Activated naive CD8-positive, alpha-beta T cell treated with anti-CD3 and anti-CD28 coated beads, Interleukin-2, amount 10 ng/mL, durations not matched to agents 7 days and 5 days (primary cell): ENCODE measurements at regions not wholly inside any gene's neighbourhood (a gene's known extent, or its start where the extent isn't known, plus 50 kb on each side); places are given as distances from the start of the nearest gene placed in this dataset.

Experiments
- ATAC-seq: fragments of 150-1000 bp; cut with Tn5 transposase; one replicate; pipeline ENCODE4 v1.10.0; 2021; ENCODE audit warnings: low read depth, moderate library complexity
- POLR2A ChIA-PET: fragments of 350-600 bp; sonication (Branson Sonifier 250); formaldehyde crosslinking; loops from one replicate; lab custom pipeline; 2021; ENCODE audit warnings: antibody characterized with exemption; lab: Charles Lee
- DNase-seq: peaks from one replicate; pipeline ENCODE4 v3.0.0; 2021
- H3K27ac Mint-ChIP-seq: one replicate; pipeline ENCODE4 v1.8.0; 2022; ENCODE audit warnings: mild to moderate bottlenecking, mixed read lengths
- H3K27me3 Mint-ChIP-seq: one replicate; pipeline ENCODE4 v1.8.0; 2022; ENCODE audit warnings: mild to moderate bottlenecking, moderate library complexity, mixed read lengths
- H3K36me3 Mint-ChIP-seq: one replicate; pipeline ENCODE4 v1.8.0; 2021; ENCODE audit warnings: mild to moderate bottlenecking, mixed read lengths
- H3K4me1 Mint-ChIP-seq: one replicate; pipeline ENCODE4 v1.8.0; 2021; ENCODE audit warnings: mixed read lengths
- H3K4me3 Mint-ChIP-seq: one replicate; pipeline ENCODE4 v1.8.0; 2022; ENCODE audit warnings: mild to moderate bottlenecking, moderate library complexity, mixed read lengths
- H3K9me3 Mint-ChIP-seq: one replicate; pipeline ENCODE4 v1.8.0; 2021; ENCODE audit warnings: mixed read lengths

DNA sequence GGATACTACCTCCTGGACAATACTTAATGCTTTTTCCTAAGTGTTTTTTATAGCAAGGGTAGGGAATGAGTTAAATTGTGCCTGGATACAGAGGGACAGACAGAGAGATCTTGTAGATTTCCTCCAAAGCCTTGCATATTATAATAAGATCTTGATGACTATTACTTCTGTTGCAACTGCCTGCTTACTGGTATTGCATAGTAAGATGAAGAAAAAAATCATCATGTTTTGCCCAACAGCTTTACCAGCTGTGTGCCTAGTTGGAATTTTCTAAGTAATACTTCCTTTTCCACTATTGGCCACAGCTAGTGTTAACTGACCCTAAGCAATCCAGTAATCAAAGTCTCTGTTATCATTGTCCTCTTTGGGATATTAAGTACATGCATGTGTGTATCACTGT is 139.0 kb downstream of the DCK start:
- Mint-ChIP-seq H3K9me3 (no peaks in the 10 kb centered on the region), H3K27me3 (no peaks in the 10 kb centered on the region), H3K27ac (no peak overlapping the region), H3K4me1 (no peaks in the 10 kb centered on the region), H3K4me3 (no peak overlapping the region), H3K36me3 (no peaks in the 10 kb centered on the region)
- DNase-seq (no peak), ATAC-seq (no peak)
- POLR2A ChIA-PET = no interaction called here

GRCh38 chr4:71133491-71133890 is 140.0 kb downstream of the DCK start:
- no peaks in the 10 kb centered on the region for H3K4me1 Mint-ChIP-seq
- POLR2A ChIA-PET = no interaction called here
- H3K36me3 Mint-ChIP-seq = no peaks in the 10 kb centered on the region
- H3K27me3 Mint-ChIP-seq = no peaks in the 10 kb centered on the region
- no peak for ATAC-seq
- H3K4me3 Mint-ChIP-seq = no peak overlapping the region
- no peak for DNase-seq
- H3K9me3 Mint-ChIP-seq = no peaks in the 10 kb centered on the region
- H3K27ac Mint-ChIP-seq = no peak overlapping the region

DNA sequence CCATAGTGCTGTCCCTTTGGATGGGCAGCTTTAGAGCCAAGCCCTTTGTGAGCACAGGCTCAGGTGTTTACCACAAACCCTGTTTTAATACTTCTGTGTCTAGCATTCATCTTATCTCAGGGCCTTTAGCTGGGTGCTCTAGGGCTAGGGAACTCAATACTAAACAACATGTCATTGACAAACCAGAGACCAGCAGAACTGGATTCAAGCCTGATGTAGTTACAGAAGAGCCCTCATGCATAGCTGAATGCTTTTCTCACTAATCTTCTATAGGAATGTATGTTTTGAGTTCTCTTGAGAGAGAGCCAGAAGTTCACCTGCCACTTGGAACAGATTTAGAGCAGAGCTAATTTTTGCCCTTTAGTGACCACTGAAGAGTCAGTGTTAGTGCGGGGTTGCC is 142.6 kb downstream of the DCK start:
- Mint-ChIP-seq H3K27me3 (no peaks in the 10 kb centered on the region), H3K9me3 (peaks cover 2% of the 10 kb centered on the region), H3K4me3 (no peak overlapping the region), H3K4me1 (peaks cover under 1% of the 10 kb centered on the region), H3K27ac (no peak overlapping the region), H3K36me3 (peaks cover 1% of the 10 kb centered on the region)
- ATAC-seq (no peak), DNase-seq (no peak)
- POLR2A ChIA-PET = no interaction called here

GRCh38 chr4:71138007-71138615 is 144.7 kb downstream of the DCK start:
- Mint-ChIP-seq H3K27me3 (no peaks in the 10 kb centered on the region), H3K4me1 (peaks cover 4% of the 10 kb centered on the region), H3K27ac (no peak overlapping the region), H3K4me3 (no peak overlapping the region), H3K36me3 (peaks cover 1% of the 10 kb centered on the region), H3K9me3 (peaks cover 2% of the 10 kb centered on the region)
- ATAC-seq (no peak), DNase-seq (no peak)
- POLR2A ChIA-PET = no interaction called here

GRCh38 chr4:71140563-71140962 is 147.1 kb downstream of the DCK start:
- no peak for DNase-seq
- ATAC-seq = no peak
- Mint-ChIP-seq H3K36me3 (peaks cover 1% of the 10 kb centered on the region), H3K27ac (no peak overlapping the region), H3K4me1 (peaks cover 4% of the 10 kb centered on the region), H3K27me3 (peaks cover 1% of the 10 kb centered on the region), H3K9me3 (peaks cover 2% of the 10 kb centered on the region), H3K4me3 (no peak overlapping the region)
- POLR2A ChIA-PET = no interaction called here

DNA sequence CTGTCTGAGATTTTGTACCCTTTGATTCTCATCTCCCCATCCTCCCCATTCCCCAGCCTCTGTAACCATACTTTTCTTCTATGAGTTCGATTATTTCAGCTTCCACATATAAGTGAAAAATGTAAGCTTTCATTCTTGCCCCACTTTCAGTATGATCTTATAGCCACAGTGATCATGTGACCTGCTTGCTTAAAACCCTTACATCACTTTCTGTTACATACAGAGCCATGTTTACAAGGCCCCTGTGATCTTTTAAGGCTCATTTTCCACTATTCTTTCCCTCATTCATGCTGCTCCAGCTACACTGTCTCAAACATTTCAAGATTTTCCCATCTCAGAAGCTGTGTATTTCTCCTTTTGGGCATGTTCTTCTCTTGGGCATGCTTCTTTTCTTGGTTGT is 147.7 kb downstream of the DCK start:
- Mint-ChIP-seq H3K27me3 (peaks cover 4% of the 10 kb centered on the region), H3K4me3 (no peak overlapping the region), H3K36me3 (peaks cover 1% of the 10 kb centered on the region), H3K9me3 (peaks cover 2% of the 10 kb centered on the region), H3K4me1 (peaks cover 4% of the 10 kb centered on the region), H3K27ac (no peak overlapping the region)
- no peak for ATAC-seq
- no peak for DNase-seq
- POLR2A ChIA-PET = no interaction called here

GRCh38 chr4:71147261-71147660 is 153.8 kb downstream of the DCK start:
- no peak overlapping the region for H3K27ac Mint-ChIP-seq
- no peak for ATAC-seq
- no peaks in the 10 kb centered on the region for H3K36me3 Mint-ChIP-seq
- POLR2A ChIA-PET = no interaction called here
- H3K4me1 Mint-ChIP-seq = no peaks in the 10 kb centered on the region
- peaks cover 3% of the 10 kb centered on the region for H3K9me3 Mint-ChIP-seq
- DNase-seq = no peak
- peaks cover 7% of the 10 kb centered on the region for H3K27me3 Mint-ChIP-seq
- no peak overlapping the region for H3K4me3 Mint-ChIP-seq

GRCh38 chr4:71148545-71148944 is 155.1 kb downstream of the DCK start:
- no peaks in the 10 kb centered on the region for H3K36me3 Mint-ChIP-seq
- H3K9me3 Mint-ChIP-seq = peaks cover 3% of the 10 kb centered on the region
- no peak overlapping the region for H3K4me3 Mint-ChIP-seq
- no peaks in the 10 kb centered on the region for H3K4me1 Mint-ChIP-seq
- DNase-seq = no peak
- H3K27ac Mint-ChIP-seq = no peak overlapping the region
- POLR2A ChIA-PET = no interaction called here
- no peak for ATAC-seq
- peaks cover 7% of the 10 kb centered on the region for H3K27me3 Mint-ChIP-seq

DNA sequence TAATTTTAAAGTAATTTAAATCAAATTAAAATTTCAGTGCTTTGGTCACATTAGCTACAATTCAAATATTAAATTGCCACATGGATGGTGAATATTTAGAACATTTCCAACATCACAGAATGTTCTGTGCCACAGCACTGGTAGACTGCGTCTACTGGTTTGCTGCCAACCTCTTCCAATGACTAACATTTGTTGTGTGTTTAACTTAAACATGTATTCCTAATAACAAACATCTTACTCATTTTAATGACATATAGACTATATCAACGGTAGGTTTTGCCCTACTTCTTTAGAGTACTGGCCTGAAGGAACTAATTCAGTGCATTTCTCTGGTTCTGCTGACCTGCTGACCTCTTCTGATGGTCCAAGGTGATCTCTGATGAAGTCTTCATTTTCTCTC is 157.6 kb downstream of the DCK start:
- Mint-ChIP-seq H3K27ac (no peak overlapping the region), H3K27me3 (peaks cover 6% of the 10 kb centered on the region), H3K4me3 (no peak overlapping the region), H3K9me3 (peaks cover 3% of the 10 kb centered on the region), H3K4me1 (no peaks in the 10 kb centered on the region), H3K36me3 (no peaks in the 10 kb centered on the region)
- POLR2A ChIA-PET = no interaction called here
- ATAC-seq = no peak
- DNase-seq = no peak

GRCh38 chr4:71156616-71157015 is 163.2 kb downstream of the DCK start:
- POLR2A ChIA-PET = no interaction called here
- ATAC-seq (no peak), DNase-seq (no peak)
- H3K9me3 Mint-ChIP-seq = no peaks in the 10 kb centered on the region
- peaks cover 13% of the 10 kb centered on the region for H3K27me3 Mint-ChIP-seq
- H3K27ac Mint-ChIP-seq = no peak overlapping the region
- no peaks in the 10 kb centered on the region for H3K4me1 Mint-ChIP-seq
- no peak overlapping the region for H3K4me3 Mint-ChIP-seq
- no peaks in the 10 kb centered on the region for H3K36me3 Mint-ChIP-seq

GRCh38 chr4:71162386-71162785 is 168.9 kb downstream of the DCK start:
- ATAC-seq = no peak
- Mint-ChIP-seq H3K9me3 (no peaks in the 10 kb centered on the region), H3K36me3 (no peaks in the 10 kb centered on the region), H3K4me1 (no peaks in the 10 kb centered on the region), H3K4me3 (no peak overlapping the region), H3K27me3 (peaks cover 19% of the 10 kb centered on the region), H3K27ac (no peak overlapping the region)
- POLR2A ChIA-PET = no interaction called here
- DNase-seq = no peak

- no peaks in the 10 kb centered on the region for H3K9me3 Mint-ChIP-seq
- H3K4me1 Mint-ChIP-seq = no peaks in the 10 kb centered on the region
- no peaks in the 10 kb centered on the region for H3K36me3 Mint-ChIP-seq
- peaks cover 19% of the 10 kb centered on the region for H3K27me3 Mint-ChIP-seq
- H3K27ac Mint-ChIP-seq = no peak overlapping the region
- POLR2A ChIA-PET = no interaction called here
- DNase-seq = no peak
- no peak for ATAC-seq
- H3K4me3 Mint-ChIP-seq = no peak overlapping the region
These were observed 169.9 kb downstream of the DCK start for GRCh38 chr4:71163317-71163716.

GRCh38 chr4:71167083-71167482 is 171.7 kb upstream of the SLC4A4 start:
- DNase-seq = no peak

GRCh38 chr4:71171592-71171991 is 167.2 kb upstream of the SLC4A4 start:
- DNase-seq = no peak
- H3K27ac Mint-ChIP-seq = no peak overlapping the region
- H3K4me3 Mint-ChIP-seq = no peak overlapping the region
- no peaks in the 10 kb centered on the region for H3K9me3 Mint-ChIP-seq
- POLR2A ChIA-PET = no interaction called here
- no peak for ATAC-seq
- H3K4me1 Mint-ChIP-seq = no peaks in the 10 kb centered on the region
- no peaks in the 10 kb centered on the region for H3K36me3 Mint-ChIP-seq
- H3K27me3 Mint-ChIP-seq = no peaks in the 10 kb centered on the region

More at GRCh38 chr4:71167083-71167482, 171.7 kb upstream of the SLC4A4 start:
- Mint-ChIP-seq H3K4me3 (no peak overlapping the region), H3K27me3 (peaks cover 8% of the 10 kb centered on the region), H3K9me3 (no peaks in the 10 kb centered on the region), H3K27ac (no peak overlapping the region), H3K36me3 (no peaks in the 10 kb centered on the region), H3K4me1 (no peaks in the 10 kb centered on the region)
- ATAC-seq = no peak
- POLR2A ChIA-PET = no interaction called here

DNA sequence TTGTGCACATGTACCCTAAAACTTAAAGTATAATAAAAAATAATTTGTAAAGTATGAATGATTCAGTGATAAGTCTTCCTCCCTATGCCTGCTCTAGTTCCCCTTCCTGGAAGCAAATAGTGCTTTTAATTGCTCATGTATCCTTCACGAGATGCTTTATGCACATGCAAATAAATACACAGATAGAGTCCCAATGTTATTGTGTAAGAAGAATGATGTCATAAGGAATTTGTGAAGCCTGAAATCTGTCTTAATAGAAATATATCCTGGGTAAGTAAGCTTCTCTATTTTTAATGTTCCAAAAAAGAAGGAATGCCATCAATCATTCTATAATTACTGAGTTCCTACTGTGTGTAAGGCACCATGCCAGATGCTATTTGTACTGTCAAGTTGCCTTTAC is 157.5 kb upstream of the SLC4A4 start:
- no peak overlapping the region for H3K27ac Mint-ChIP-seq
- H3K36me3 Mint-ChIP-seq = no peaks in the 10 kb centered on the region
- H3K9me3 Mint-ChIP-seq = no peaks in the 10 kb centered on the region
- DNase-seq (no peak), ATAC-seq (no peak)
- POLR2A ChIA-PET = no interaction called here
- H3K4me3 Mint-ChIP-seq = no peak overlapping the region
- peaks cover 23% of the 10 kb centered on the region for H3K27me3 Mint-ChIP-seq
- H3K4me1 Mint-ChIP-seq = peaks cover 13% of the 10 kb centered on the region
